Neutrophil (primary cell): ENCODE measurements at regions not wholly inside any gene's neighbourhood (a gene's known extent, or its start where the extent isn't known, plus 50 kb on each side); places are given as distances from the start of the nearest gene placed in this dataset.

Experiments
- H3K27ac ChIP-seq: fragments of 200-600 bp; sonication (generic); 2 replicates; pipeline ENCODE4 v1.5.1; 2016; ENCODE audit warnings: mild to moderate bottlenecking, moderate library complexity
- H3K27me3 ChIP-seq: fragments of 200-600 bp; sonication (generic); 2 replicates; pipeline ENCODE4 v1.6.0; 2016; ENCODE audit warnings: mild to moderate bottlenecking
- H3K36me3 ChIP-seq: fragments of 200-600 bp; sonication (generic); 2 replicates; pipeline ENCODE4 v1.5.1; 2017
- H3K4me1 ChIP-seq, 2 experiments: fragments of 200-600 bp in 1 of 2; sonication (generic) in 1 of 2; 1 replicate in 1 of 2; 2 replicates in 1 of 2; pipeline versions ENCODE4 v1.5.1 to v1.6.1; 2013 to 2016; ENCODE audit warnings: low read depth in 1 of 2, low read length in 1 of 2, mild to moderate bottlenecking in 1 of 2, moderate library complexity in 1 of 2; ENCODE audit not compliant: control insufficient read depth in 1 of 2, insufficient read depth in 1 of 2
- H3K4me3 ChIP-seq, 2 experiments: fragments of 200-600 bp in 1 of 2; sonication (generic) in 1 of 2; 1 replicate in 1 of 2; 2 replicates in 1 of 2; pipeline ENCODE4 v1.5.1; 2013 to 2016; ENCODE audit warnings: low read depth in 1 of 2, low read length in 1 of 2, mild to moderate bottlenecking in 1 of 2, moderate library complexity in 1 of 2
- H3K9me3 ChIP-seq: fragments of 200-600 bp; sonication (generic); 2 replicates; pipeline ENCODE4 v1.5.1; 2016
- CTCF ChIP-seq: fragments of 200-600 bp; sonication (generic); IDR thresholded peaks from 2 replicates; pipeline ENCODE4 v1.5.1; 2016; ENCODE audit warnings: antibody characterized with exemption

- Histone ChIP-seq H3K27me3 (no peaks in the 10 kb centered on the region), H3K9me3 (no peaks in the 10 kb centered on the region), H3K4me1 (no peaks in the 10 kb centered on the region), H3K4me3 (no peak overlapping the region), H3K36me3 (no peaks in the 10 kb centered on the region), H3K27ac (no peak overlapping the region)
- TF ChIP-seq CTCF, result no peak
Observed at GRCh38 chr11:88402192-88402715, 64.7 kb upstream of the CTSC start.

- TF ChIP-seq CTCF, result no peak
- H3K4me1 ChIP-seq, result no peaks in the 10 kb centered on the region
- H3K27me3 ChIP-seq, result no peaks in the 10 kb centered on the region
- H3K4me3 ChIP-seq, result no peak overlapping the region
- H3K36me3 ChIP-seq, result no peaks in the 10 kb centered on the region
- no peak overlapping the region for H3K27ac ChIP-seq
- H3K9me3 ChIP-seq, result no peaks in the 10 kb centered on the region
Observed at GRCh38 chr11:88398791-88399570, 61.4 kb upstream of the CTSC start.

DNA sequence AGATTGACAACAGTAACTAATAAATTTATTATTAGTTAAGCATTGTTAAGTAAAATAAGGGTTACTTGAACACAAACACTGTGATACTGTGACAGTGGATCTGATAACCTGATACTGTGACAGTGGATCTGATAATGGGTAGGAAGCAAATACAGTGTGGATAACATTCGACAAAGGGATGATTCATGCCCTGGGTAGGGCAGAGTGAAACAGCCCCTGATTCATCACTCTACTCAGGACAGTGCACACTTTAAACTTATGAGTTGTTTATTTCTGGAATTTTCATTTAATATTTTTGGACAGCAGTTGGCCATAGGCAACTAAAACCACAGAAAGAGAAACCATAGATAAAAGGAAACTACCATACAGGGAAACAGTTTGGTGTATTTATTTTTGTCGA lies 60.8 kb upstream of the CTSC start:
- Histone ChIP-seq H3K27ac (no peak overlapping the region), H3K27me3 (no peaks in the 10 kb centered on the region), H3K36me3 (no peaks in the 10 kb centered on the region), H3K4me1 (no peaks in the 10 kb centered on the region), H3K4me3 (no peak overlapping the region), H3K9me3 (no peaks in the 10 kb centered on the region)
- no peak for TF ChIP-seq CTCF

DNA sequence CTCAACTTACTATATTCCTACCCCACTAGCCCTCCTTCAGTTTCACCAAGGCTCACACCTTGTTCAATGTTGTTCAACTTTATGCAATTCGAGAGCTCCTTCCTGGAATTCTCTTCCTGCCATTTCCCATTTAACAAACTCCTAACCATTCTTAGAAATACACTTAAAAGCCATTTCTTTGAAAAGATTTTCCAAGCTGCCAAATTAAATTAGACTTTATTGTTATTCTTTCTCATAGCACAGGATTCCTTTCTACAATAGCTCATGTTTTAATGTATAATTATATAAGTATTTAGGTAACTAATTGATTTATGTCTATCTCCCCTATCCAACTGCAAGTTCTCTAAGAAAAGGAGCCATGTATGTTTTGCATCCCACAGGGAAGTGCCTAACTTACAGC lies 52.7 kb upstream of the CTSC start:
- no peak for TF ChIP-seq CTCF
- Histone ChIP-seq H3K9me3 (no peaks in the 10 kb centered on the region), H3K4me1 (no peaks in the 10 kb centered on the region), H3K36me3 (no peaks in the 10 kb centered on the region), H3K27ac (no peak overlapping the region), H3K4me3 (no peak overlapping the region), H3K27me3 (no peaks in the 10 kb centered on the region)

GRCh38 chr11:88387957-88388356 lies 50.4 kb upstream of the CTSC start:
- Histone ChIP-seq H3K27me3 (no peaks in the 10 kb centered on the region), H3K4me1 (no peaks in the 10 kb centered on the region), H3K4me3 (no peak overlapping the region), H3K9me3 (no peaks in the 10 kb centered on the region), H3K36me3 (no peaks in the 10 kb centered on the region), H3K27ac (no peak overlapping the region)
- TF ChIP-seq CTCF, result no peak
